Central memory CD8-positive, alpha-beta T cell (primary cell): ENCODE measurements at regions not wholly inside any gene's neighbourhood (a gene's known extent, or its start where the extent isn't known, plus 50 kb on each side); places are given as distances from the start of the nearest gene placed in this dataset.

Source experiments
- ATAC-seq: fragments of 150-1000 bp; cut with Tn5 transposase; replicated peaks from 2 replicates; pipeline ENCODE4 v1.10.0; 2022; ENCODE audit warnings: mild to moderate bottlenecking, moderate FRiP score, moderate number of reproducible peaks; ENCODE audit not compliant: poor library complexity, severe bottlenecking; ENCODE audit errors: extremely low read depth
- DNase-seq, 2 donors: peaks; one replicate each; pipeline ENCODE4 v3.0.0; 2021; ENCODE audit warnings: low spot score in 2 of 2
- H3K27ac Mint-ChIP-seq: one replicate; pipeline ENCODE4 v1.8.0; 2022; ENCODE audit warnings: low read depth, mild to moderate bottlenecking, moderate library complexity, mixed read lengths
- H3K27me3 Mint-ChIP-seq: one replicate; pipeline ENCODE4 v1.8.0; 2022; ENCODE audit warnings: mixed read lengths
- H3K36me3 Mint-ChIP-seq: one replicate; pipeline ENCODE4 v1.8.0; 2022; ENCODE audit warnings: mild to moderate bottlenecking, moderate library complexity, mixed read lengths; ENCODE audit not compliant: insufficient read depth
- H3K4me1 Mint-ChIP-seq: one replicate; pipeline ENCODE4 v1.8.0; 2022; ENCODE audit warnings: mixed read lengths
- H3K4me3 Mint-ChIP-seq: one replicate; pipeline ENCODE4 v1.8.0; 2022; ENCODE audit warnings: mild to moderate bottlenecking, moderate library complexity, mixed read lengths
- H3K9me3 Mint-ChIP-seq: one replicate; pipeline ENCODE4 v1.8.0; 2022; ENCODE audit warnings: mixed read lengths

DNA sequence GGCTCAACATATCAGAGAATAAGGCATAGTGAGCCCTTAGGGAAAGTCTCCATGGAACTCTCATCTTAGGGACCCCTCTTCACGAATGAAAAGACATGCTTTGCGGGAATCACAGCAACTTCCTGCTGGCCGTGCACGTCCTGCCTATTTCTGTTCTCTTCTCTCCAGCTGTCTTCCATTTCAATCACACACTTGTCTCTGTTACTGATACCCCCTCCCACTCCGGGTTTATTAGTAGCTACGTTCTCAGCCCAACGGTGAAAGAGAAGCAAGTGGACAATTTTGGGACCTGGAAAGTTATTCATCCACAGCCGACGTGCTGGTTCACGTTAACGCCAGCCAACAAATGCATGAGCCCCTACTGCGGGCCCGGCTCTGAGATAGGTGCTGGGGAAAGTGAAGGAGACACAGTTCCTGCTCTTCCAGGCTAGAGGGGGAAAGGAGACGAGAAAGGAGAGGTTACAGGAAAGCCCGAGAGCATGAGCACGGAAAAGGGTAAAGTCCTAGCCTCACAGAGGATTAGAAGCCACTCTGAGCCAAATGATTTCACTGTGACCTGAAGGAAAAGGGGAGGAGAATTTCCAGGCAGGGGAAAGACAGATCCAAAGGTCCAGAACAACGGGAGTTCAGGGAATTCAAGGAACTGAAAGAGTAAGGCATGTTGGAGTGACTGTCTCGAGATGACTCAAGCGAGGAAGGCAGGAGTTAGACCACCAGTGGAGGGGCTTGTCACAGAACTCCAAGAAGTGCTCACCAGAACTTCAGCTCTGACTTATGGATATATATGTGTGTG is 81.8 kb upstream of the CLDN10 start:
- no peaks in the 10 kb centered on the region for H3K36me3 Mint-ChIP-seq
- no peak for DNase-seq
- no peak overlapping the region for H3K4me3 Mint-ChIP-seq
- H3K9me3 Mint-ChIP-seq, result no peaks in the 10 kb centered on the region
- H3K27ac Mint-ChIP-seq, result no peak overlapping the region
- ATAC-seq, result no peak
- no peaks in the 10 kb centered on the region for H3K4me1 Mint-ChIP-seq
- peaks cover 11% of the 10 kb centered on the region for H3K27me3 Mint-ChIP-seq

DNA sequence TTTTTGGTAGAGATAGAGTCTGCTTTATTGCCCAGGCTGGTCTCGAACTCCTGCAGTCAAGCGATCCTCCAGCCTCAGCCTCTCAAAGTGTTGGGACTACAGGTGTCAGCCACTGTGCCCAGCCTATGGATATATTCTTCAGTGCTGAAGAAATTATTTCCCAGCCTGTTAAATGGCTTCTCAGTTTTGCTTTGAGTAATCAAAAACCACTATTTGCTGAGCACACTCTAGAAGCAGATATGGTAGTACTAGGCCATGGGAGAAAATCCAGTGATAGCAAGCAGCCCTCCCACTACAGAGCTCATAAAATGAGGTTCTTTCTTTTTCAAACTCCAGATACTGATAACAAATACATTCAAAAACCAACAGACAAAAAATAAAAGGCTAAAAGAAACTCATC is 80.6 kb upstream of the CLDN10 start:
- no peaks in the 10 kb centered on the region for H3K9me3 Mint-ChIP-seq
- H3K4me1 Mint-ChIP-seq, result no peaks in the 10 kb centered on the region
- H3K4me3 Mint-ChIP-seq, result no peak overlapping the region
- H3K27ac Mint-ChIP-seq, result no peak overlapping the region
- H3K36me3 Mint-ChIP-seq, result no peaks in the 10 kb centered on the region
- H3K27me3 Mint-ChIP-seq, result peaks cover 11% of the 10 kb centered on the region
- no peak for DNase-seq
- no peak for ATAC-seq

DNA sequence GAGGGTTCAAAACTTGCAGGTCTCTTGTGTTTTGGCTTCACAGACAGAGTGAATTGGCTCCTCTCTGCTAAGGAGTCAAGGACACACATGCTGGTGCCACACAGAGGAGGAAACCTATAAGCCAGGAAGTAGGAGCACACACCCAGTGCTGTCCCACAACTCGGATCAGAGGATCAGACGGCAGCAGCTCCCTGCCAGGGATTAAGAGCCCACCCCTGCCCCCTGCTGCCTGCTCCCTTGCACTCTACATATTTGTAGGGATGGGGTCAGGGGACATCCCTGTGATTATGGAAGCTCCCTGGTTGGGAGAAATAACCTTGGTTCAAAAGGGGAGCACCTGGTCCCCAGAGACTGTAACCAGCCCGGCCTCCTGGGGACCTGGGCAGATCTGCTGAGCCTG is 77.5 kb upstream of the CLDN10 start:
- no peaks in the 10 kb centered on the region for H3K36me3 Mint-ChIP-seq
- H3K9me3 Mint-ChIP-seq, result no peaks in the 10 kb centered on the region
- DNase-seq (no peak), ATAC-seq (no peak)
- H3K4me1 Mint-ChIP-seq, result no peaks in the 10 kb centered on the region
- H3K4me3 Mint-ChIP-seq, result no peak overlapping the region
- peaks cover 11% of the 10 kb centered on the region for H3K27me3 Mint-ChIP-seq
- no peak overlapping the region for H3K27ac Mint-ChIP-seq

DNA sequence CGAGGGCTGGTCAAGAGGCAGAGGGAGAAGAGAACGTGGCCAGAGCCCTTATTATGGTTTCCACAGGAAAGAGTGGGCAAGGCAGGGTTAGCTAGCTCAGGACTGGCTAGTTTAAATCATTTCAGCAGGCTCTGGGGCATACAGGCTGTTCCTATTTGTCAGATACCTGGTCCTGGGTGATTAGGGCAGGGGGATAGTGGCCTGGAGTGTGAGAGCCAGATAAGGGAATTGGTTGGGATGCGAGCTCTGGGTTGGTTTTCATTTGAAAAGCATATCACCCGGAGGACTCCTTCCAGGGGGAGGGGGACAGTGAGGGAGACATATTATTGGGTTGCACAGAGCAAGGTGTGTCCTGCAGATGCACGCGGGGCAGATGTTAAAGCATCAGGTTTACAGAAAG is 75.3 kb upstream of the CLDN10 start:
- Mint-ChIP-seq H3K27me3 (no peaks in the 10 kb centered on the region), H3K4me1 (no peaks in the 10 kb centered on the region), H3K9me3 (no peaks in the 10 kb centered on the region), H3K4me3 (no peak overlapping the region), H3K27ac (no peak overlapping the region), H3K36me3 (no peaks in the 10 kb centered on the region)
- DNase-seq (no peak), ATAC-seq (no peak)

DNA sequence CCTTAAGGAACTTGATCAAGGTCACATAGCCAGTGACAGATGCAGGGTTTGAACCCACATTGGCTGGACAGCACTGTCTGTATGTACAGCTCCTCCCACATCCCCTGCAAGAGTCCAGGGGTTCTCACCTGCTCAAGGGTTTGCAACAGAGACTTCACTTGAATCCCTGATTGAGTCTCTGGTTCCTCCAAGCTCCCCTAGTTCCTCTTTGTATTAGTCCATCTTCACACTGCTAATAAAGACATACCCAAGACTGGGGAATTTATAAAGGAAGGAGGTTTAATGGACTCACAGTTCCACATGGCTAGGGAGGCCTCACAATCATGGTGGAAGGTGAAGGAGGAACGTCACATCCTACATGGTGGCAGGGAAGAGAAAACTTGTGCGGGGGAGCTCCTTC is 72.8 kb upstream of the CLDN10 start:
- Mint-ChIP-seq H3K27ac (no peak overlapping the region), H3K4me3 (no peak overlapping the region)

DNA sequence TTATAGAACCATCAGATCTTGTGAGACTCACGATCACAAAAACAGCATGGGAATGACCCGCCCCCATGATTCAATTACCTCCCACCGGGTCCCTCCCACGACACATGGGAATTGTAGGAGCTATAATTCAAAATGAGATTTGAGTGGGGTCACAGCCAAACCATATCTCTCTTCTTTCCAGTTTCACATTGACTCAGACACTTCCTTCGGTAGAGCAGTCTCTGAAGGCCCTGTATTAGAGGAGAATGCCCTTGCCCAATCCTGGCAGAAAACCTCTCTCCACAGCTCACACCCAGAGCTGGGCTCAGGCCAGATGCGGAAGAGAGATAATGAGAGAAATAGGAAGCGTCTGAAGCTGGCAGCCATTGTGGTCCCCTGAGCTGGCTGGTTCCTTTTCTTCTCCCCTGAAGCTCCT is 72.4 kb upstream of the CLDN10 start:
- Mint-ChIP-seq H3K36me3 (no peaks in the 10 kb centered on the region), H3K27ac (no peak overlapping the region), H3K9me3 (no peaks in the 10 kb centered on the region), H3K4me3 (no peak overlapping the region), H3K4me1 (no peaks in the 10 kb centered on the region), H3K27me3 (no peaks in the 10 kb centered on the region)
- no peak for ATAC-seq
- no peak for DNase-seq

More for the DNA sequence above, 72.8 kb upstream of the CLDN10 start:
- no peaks in the 10 kb centered on the region for H3K27me3 Mint-ChIP-seq
- H3K9me3 Mint-ChIP-seq, result no peaks in the 10 kb centered on the region
- H3K36me3 Mint-ChIP-seq, result no peaks in the 10 kb centered on the region
- ATAC-seq (no peak), DNase-seq (no peak)
- no peaks in the 10 kb centered on the region for H3K4me1 Mint-ChIP-seq

DNA sequence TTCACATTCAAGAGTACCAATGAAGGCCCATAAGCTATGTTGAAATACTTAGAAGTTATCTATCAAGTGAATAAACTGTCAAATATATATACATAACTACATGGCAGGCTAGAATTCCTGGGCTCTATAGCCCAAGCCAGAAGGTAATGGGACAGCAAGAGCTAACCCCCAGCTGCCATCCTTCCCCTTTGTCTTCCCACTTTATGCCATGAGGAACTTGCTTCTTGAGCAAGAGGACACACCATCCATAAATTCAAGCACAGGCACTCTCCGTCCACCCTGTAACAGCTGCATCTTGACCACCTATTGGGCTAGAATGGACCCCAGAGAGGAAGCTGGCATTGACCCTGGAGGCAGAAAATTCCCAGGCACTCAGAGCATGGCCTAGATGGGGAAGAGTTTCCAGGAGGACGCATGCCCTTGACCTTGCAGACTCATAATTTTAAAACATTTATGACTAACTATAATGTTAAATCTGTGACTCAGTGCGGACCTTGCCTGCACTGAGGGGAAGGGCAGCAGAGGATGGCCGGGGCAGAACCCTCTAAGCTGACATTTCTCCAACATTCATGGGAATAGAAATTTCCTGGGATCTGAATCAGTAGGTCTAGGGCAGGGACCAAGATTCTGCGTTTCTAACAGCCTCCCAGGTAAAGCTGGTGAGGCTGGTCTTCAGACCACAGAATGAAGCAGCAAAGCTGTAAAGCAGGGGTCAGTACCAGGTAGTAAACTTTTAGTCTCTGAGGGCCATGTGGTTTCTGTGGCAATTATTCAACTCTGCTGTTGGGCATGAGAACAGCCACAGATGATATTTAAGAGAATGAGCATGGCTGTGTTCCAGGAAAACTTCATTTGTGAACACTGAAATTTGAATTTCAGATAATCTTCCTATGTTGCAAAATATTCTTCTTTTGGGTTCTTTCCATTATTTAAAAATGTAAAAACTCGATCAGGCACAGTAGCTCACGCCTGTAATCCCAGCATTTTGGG is 71.4 kb upstream of the CLDN10 start:
- Mint-ChIP-seq H3K4me3 (no peak overlapping the region), H3K27ac (no peak overlapping the region), H3K36me3 (no peaks in the 10 kb centered on the region), H3K27me3 (no peaks in the 10 kb centered on the region), H3K4me1 (no peaks in the 10 kb centered on the region), H3K9me3 (no peaks in the 10 kb centered on the region)
- ATAC-seq, result no peak
- DNase-seq, result no peak

DNA sequence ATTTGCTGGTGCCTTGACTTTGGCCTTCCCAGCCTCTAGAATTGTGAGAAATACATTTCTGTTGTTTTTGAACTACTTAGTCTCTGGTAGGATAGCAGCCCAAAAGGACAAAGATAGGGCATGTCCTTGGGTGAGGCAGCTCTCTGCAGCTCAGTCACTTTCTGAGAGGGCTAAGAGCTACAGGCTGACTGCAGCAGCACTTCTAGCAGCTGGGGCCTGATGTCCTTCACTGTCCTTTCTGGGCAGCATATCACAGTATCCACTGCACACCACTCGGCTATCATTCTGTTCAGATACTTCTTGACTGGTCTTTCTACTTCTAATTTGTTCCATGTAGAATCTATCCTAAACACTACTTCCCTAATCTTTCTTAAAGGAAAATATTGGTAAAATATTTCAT is 68.5 kb upstream of the CLDN10 start:
- Mint-ChIP-seq H3K36me3 (no peaks in the 10 kb centered on the region), H3K4me3 (no peak overlapping the region), H3K27me3 (no peaks in the 10 kb centered on the region), H3K27ac (no peak overlapping the region), H3K4me1 (no peaks in the 10 kb centered on the region), H3K9me3 (no peaks in the 10 kb centered on the region)
- DNase-seq, result no peak
- ATAC-seq, result no peak

DNA sequence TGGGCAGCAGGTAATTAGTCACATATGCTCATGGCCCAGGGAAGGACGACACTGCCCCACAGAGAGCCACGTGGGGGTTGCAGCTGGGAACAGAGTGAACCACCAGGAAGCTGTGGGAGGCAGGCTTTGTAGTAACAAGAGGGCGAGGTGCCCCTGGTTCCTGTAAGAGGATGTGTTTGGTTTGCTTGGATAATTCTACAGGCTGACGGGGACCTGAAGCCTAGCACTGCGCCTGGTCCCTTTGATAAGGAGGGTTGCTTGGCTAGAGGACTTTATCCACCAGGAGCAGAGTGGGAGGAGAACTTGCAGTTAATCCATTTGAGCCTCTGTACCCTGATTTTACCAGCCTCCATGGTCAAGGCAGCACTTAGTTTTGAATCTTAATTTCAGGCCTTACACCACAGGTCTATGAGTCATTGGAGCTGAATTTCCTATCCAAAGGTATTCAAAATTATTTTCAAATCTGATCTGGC is 67.4 kb upstream of the CLDN10 start:
- H3K9me3 Mint-ChIP-seq, result no peaks in the 10 kb centered on the region
- H3K27ac Mint-ChIP-seq, result no peak overlapping the region
- H3K4me3 Mint-ChIP-seq, result no peak overlapping the region
- ATAC-seq, result no peak
- H3K27me3 Mint-ChIP-seq, result no peaks in the 10 kb centered on the region
- H3K4me1 Mint-ChIP-seq, result no peaks in the 10 kb centered on the region
- DNase-seq, result no peak
- no peaks in the 10 kb centered on the region for H3K36me3 Mint-ChIP-seq

DNA sequence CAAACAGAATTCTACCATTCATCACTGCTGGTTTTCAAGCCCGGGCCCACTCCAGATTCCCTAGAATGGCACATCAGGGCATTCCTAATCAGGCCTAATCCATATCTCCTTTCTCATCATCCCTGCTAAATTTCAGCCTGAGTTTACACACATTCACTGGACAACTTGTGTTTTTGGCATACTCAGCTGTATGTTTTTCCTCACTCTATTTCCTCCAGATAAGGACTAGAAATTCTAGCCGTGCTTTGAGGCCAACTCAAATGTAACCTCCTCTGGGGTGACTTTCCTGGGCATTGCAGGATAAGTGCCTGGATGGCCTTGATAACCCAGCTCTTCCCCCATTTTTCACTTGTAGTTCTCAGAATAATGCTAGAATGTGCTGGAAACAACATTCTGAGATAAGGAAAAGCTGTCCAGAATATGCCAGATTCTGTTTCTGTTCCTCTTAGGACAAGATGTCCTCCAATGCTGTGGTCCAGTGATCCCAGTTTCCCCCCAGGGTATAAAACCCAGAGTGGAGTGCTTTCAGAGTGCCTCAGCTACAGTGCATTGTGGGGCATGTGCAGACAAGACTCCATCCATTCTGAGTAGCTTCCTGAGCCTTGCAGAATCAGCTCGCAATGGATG is 66.9 kb upstream of the CLDN10 start:
- no peak overlapping the region for H3K27ac Mint-ChIP-seq
- no peak for ATAC-seq
- DNase-seq, result no peak
- no peaks in the 10 kb centered on the region for H3K27me3 Mint-ChIP-seq
- H3K4me3 Mint-ChIP-seq, result no peak overlapping the region
- H3K9me3 Mint-ChIP-seq, result no peaks in the 10 kb centered on the region
- H3K36me3 Mint-ChIP-seq, result no peaks in the 10 kb centered on the region
- no peaks in the 10 kb centered on the region for H3K4me1 Mint-ChIP-seq

DNA sequence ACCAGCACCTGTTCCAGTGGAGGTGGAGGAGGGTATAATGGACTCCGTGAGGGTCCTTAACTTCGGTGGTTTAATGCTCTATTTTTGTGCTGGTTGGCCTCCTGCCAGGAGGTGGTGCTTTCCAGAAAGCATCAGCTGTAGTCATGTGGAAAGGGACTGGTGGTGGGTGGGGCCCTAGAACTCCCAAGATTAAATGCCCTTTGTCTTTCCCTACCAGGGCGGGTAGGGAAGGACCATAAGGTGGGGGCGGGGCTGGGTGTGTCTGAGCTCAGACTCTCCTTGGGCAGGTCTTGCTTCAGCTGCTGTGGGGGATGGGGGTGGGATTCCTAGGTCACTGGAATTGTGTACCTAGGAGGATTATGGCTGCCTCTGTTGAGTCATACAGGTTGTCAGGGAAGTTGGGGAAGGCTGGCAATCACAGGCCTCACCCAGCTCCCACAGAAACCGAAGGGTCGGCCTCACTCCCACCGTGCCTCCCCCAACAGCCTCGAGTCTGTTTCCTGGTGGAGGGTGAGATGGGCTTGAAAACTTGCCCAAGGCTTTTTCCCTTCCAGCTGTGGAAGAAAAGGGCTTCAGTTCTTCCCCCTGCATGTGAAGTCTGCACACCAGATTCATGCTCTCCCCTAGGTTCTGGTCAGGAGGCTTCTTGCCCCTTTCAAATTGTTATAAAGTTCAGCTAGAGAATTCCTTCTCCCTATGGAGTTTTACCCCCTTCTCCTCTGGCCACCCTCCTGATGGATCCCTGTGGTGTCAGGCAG is 60.3 kb upstream of the CLDN10 start:
- no peaks in the 10 kb centered on the region for H3K4me1 Mint-ChIP-seq
- no peak overlapping the region for H3K4me3 Mint-ChIP-seq
- DNase-seq (no peak), ATAC-seq (no peak)
- no peak overlapping the region for H3K27ac Mint-ChIP-seq
- H3K9me3 Mint-ChIP-seq, result no peaks in the 10 kb centered on the region
- H3K36me3 Mint-ChIP-seq, result no peaks in the 10 kb centered on the region
- peaks cover 16% of the 10 kb centered on the region for H3K27me3 Mint-ChIP-seq

DNA sequence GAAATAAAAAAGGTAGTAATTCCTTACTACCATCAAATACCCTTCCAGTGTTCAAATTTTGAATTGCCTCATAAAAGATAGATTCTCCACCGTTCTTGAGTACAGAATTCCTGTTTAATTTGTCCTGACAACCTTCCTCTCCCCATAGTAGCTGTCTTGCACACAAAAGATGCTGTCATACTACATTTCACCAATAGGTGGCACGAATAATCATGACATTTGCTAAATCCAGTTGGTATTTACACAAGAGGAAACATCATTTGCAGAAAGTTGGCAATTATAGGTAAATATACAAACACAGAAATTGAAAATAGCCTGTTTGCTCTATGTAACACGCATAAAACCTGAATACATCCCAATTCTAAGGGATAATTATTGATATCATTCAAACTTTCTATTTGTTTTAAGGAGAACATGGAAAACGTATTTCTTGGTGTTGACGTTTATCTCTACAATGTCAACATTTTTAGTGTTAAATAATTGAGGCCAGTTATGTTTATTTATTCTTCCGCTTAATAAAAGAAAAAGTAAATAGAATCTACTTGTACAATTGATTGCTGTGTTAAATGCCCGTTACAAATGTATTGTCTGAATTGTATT is 58.3 kb upstream of the CLDN10 start:
- H3K27me3 Mint-ChIP-seq, result peaks cover 18% of the 10 kb centered on the region
- ATAC-seq, result no peak
- no peak for DNase-seq
- H3K36me3 Mint-ChIP-seq, result no peaks in the 10 kb centered on the region
- H3K27ac Mint-ChIP-seq, result no peak overlapping the region
- no peaks in the 10 kb centered on the region for H3K4me1 Mint-ChIP-seq
- no peak overlapping the region for H3K4me3 Mint-ChIP-seq
- H3K9me3 Mint-ChIP-seq, result no peaks in the 10 kb centered on the region
